ELF-1 (cell line): ENCODE measurements at regions not wholly inside any gene's neighbourhood (a gene's known extent, or its start where the extent isn't known, plus 50 kb on each side); places are given as distances from the start of the nearest gene placed in this dataset.
"Not testable (repeated sequence)": the region's sequence is repeated elsewhere in the genome, so short reads cannot be mapped to it uniquely, and the experiment has no call there.

Experiments used
- DNase-seq: peaks from one replicate; pipeline ENCODE4 v3.0.0-alpha.2; 2016; ENCODE audit warnings: low read depth, low spot score

- DNase-seq, result no peak
Measured at GRCh38 chr17:51387986-51388385, 127.6 kb downstream of the UTP18 start.

GRCh38 chr17:51389875-51390274 is 129.5 kb downstream of the UTP18 start:
- no peak for DNase-seq

GRCh38 chr17:51391982-51392654 is 131.8 kb downstream of the UTP18 start:
- peak; percentile 46 for DNase-seq

- no peak for DNase-seq
Measured at GRCh38 chr17:51395621-51396020, 135.3 kb downstream of the UTP18 start.

- DNase-seq, result peak; percentile 70
Measured at GRCh38 chr17:51397361-51398127, 137.2 kb downstream of the UTP18 start.

GRCh38 chr17:51398128-51398525 is 137.8 kb downstream of the UTP18 start:
- no peak for DNase-seq

- DNase-seq, result peak; percentile 49
Measured at GRCh38 chr17:51398687-51399086, 138.3 kb downstream of the UTP18 start.

- no peak for DNase-seq
Measured at GRCh38 chr17:51401279-51401678, 140.9 kb downstream of the UTP18 start.

GRCh38 chr17:51402899-51403298 is 142.6 kb downstream of the UTP18 start:
- no peak for DNase-seq

GRCh38 chr17:51407576-51407975 is 147.2 kb downstream of the UTP18 start:
- DNase-seq, result peak; percentile 60

- DNase-seq, result no peak
Measured at GRCh38 chr17:51419476-51419875, 159.1 kb downstream of the UTP18 start.

GRCh38 chr17:51421525-51421924 is 161.2 kb downstream of the UTP18 start:
- no peak for DNase-seq

GRCh38 chr17:51422634-51423033 is 162.3 kb downstream of the UTP18 start:
- DNase-seq, result no peak

- no peak for DNase-seq
Measured at GRCh38 chr17:51423421-51424160, 163.2 kb downstream of the UTP18 start.

GRCh38 chr17:51425773-51426172 is 165.4 kb downstream of the UTP18 start:
- DNase-seq, result no peak

- DNase-seq, result no peak
Measured at GRCh38 chr17:51427323-51427811, 167.0 kb downstream of the UTP18 start.

- no peak for DNase-seq
Measured at GRCh38 chr17:51427856-51428255, 167.5 kb downstream of the UTP18 start.

GRCh38 chr17:51428668-51429495 is 168.5 kb downstream of the UTP18 start:
- no peak for DNase-seq

GRCh38 chr17:51429938-51430337 is 169.6 kb downstream of the UTP18 start:
- DNase-seq, result not testable (repeated sequence)

GRCh38 chr17:51430591-51430990 is 170.2 kb downstream of the UTP18 start:
- no peak for DNase-seq

- no peak for DNase-seq
Measured at GRCh38 chr17:51434434-51435170, 174.3 kb downstream of the UTP18 start.
